GM20431 (cell line): ENCODE measurements at regions not wholly inside any gene's neighbourhood (a gene's known extent, or its start where the extent isn't known, plus 50 kb on each side); places are given as distances from the start of the nearest gene placed in this dataset.

Experiments
- in situ Hi-C: fragments of 300-500 bp; cut with MseI, MboI; formaldehyde crosslinking; loops from one replicate; pipeline ENCODE4 v1.15.0; 2020; ENCODE audit warnings: low sequenced_read_pairs; ENCODE audit not compliant: unreplicated experiment

GRCh38 chr4:123088501-123088900, 166.1 kb upstream of the NUDT6 start:
- in situ Hi-C loops = no loop called here

- in situ Hi-C loops = no loop called here
Observed at GRCh38 chr4:123090886-123091285, 168.5 kb upstream of the NUDT6 start.

GRCh38 chr4:123092586-123092985, 170.2 kb upstream of the NUDT6 start:
- in situ Hi-C loops = no loop called here

- in situ Hi-C loops = no loop called here
Observed at GRCh38 chr4:123093236-123093635, 170.8 kb upstream of the NUDT6 start.

GRCh38 chr4:123096038-123096437, 173.6 kb upstream of the NUDT6 start:
- in situ Hi-C loops = no loop called here

GRCh38 chr4:123102897-123103471, 180.6 kb upstream of the NUDT6 start:
- in situ Hi-C loops = loop anchor here (25.0 kb wide), 1 partner anchor 284 kb away; the partner anchor contains the start of gene SPRY1

- in situ Hi-C loops = loop anchor here (25.0 kb wide), 1 partner anchor 283 kb away; the partner anchor contains the start of gene SPRY1
Observed at GRCh38 chr4:123104310-123105025, 182.1 kb upstream of the NUDT6 start.

GRCh38 chr4:123105026-123105420, 182.6 kb upstream of the NUDT6 start:
- in situ Hi-C loops = loop anchor here (25.0 kb wide), 1 partner anchor 282 kb away; the partner anchor contains the start of gene SPRY1

GRCh38 chr4:123106747-123107146, 184.3 kb upstream of the NUDT6 start:
- in situ Hi-C loops = loop anchor here (25.0 kb wide), 1 partner anchor 281 kb away; the partner anchor contains the start of gene SPRY1

GRCh38 chr4:123107444-123108252, 185.3 kb upstream of the NUDT6 start:
- in situ Hi-C loops = loop anchor here (25.0 kb wide), 1 partner anchor 280 kb away; the partner anchor contains the start of gene SPRY1

GRCh38 chr4:123109139-123109538, 186.7 kb upstream of the NUDT6 start:
- in situ Hi-C loops = loop anchor here (25.0 kb wide), 1 partner anchor 278 kb away; the partner anchor contains the start of gene SPRY1

GRCh38 chr4:123110147-123110546, 187.8 kb upstream of the NUDT6 start:
- in situ Hi-C loops = loop anchor here (25.0 kb wide), 1 partner anchor 277 kb away; the partner anchor contains the start of gene SPRY1

GRCh38 chr4:123110685-123111084, 188.3 kb upstream of the NUDT6 start:
- in situ Hi-C loops = loop anchor here (25.0 kb wide), 1 partner anchor 277 kb away; the partner anchor contains the start of gene SPRY1

- in situ Hi-C loops = loop anchor here (25.0 kb wide), 1 partner anchor 274 kb away; the partner anchor contains the start of gene SPRY1
Observed at GRCh38 chr4:123113155-123113554, 190.8 kb upstream of the NUDT6 start.

GRCh38 chr4:123114084-123114914, 191.9 kb upstream of the NUDT6 start:
- in situ Hi-C loops = loop anchor here (25.0 kb wide), 1 partner anchor 273 kb away; the partner anchor contains the start of gene SPRY1

GRCh38 chr4:123114915-123115756, 192.7 kb upstream of the NUDT6 start:
- in situ Hi-C loops = loop anchor here (25.0 kb wide), 1 partner anchor 272 kb away; the partner anchor contains the start of gene SPRY1

- in situ Hi-C loops = loop anchor here (25.0 kb wide), 1 partner anchor 271 kb away; the partner anchor contains the start of gene SPRY1
Observed at GRCh38 chr4:123116412-123116811, 194.0 kb upstream of the NUDT6 start.

- in situ Hi-C loops = loop anchor here (25.0 kb wide), 1 partner anchor 267 kb away; the partner anchor contains the start of gene SPRY1
Observed at GRCh38 chr4:123120473-123120872, 198.1 kb upstream of the NUDT6 start.
